GM19467 (cell line): ENCODE measurements at regions not wholly inside any gene's neighbourhood (a gene's known extent, or its start where the extent isn't known, plus 50 kb on each side); places are given as distances from the start of the nearest gene placed in this dataset.

Source experiments
- ATAC-seq: cut with Tn5 transposase; IDR thresholded peaks from one replicate; pipeline ENCODE4 v1.9.1; 2021; ENCODE audit warnings: mild to moderate bottlenecking, moderate library complexity; ENCODE audit not compliant: unreplicated experiment

GRCh38 chr5:50963971-50964745 lies 297.7 kb downstream of the PARP8 start:
- no peak for ATAC-seq

GRCh38 chr5:50964746-50965653 lies 298.6 kb downstream of the PARP8 start:
- no peak for ATAC-seq

GRCh38 chr5:50965654-50966375 lies 299.4 kb downstream of the PARP8 start:
- ATAC-seq: no peak

GRCh38 chr5:50967009-50967562 lies 300.6 kb downstream of the PARP8 start:
- no peak for ATAC-seq

- ATAC-seq: no peak
Measured at GRCh38 chr5:50967563-50968355, 301.3 kb downstream of the PARP8 start.

- no peak for ATAC-seq
Measured at GRCh38 chr5:50968356-50969149, 302.1 kb downstream of the PARP8 start.

- ATAC-seq: no peak
Measured at GRCh38 chr5:50969151-50970031, 303.0 kb downstream of the PARP8 start.

- no peak for ATAC-seq
Measured at GRCh38 chr5:50975840-50976239, 309.4 kb downstream of the PARP8 start.

- no peak for ATAC-seq
Measured at GRCh38 chr5:50978924-50979323, 312.5 kb downstream of the PARP8 start.

GRCh38 chr5:50984640-50985039 lies 318.2 kb downstream of the PARP8 start:
- no peak for ATAC-seq

- no peak for ATAC-seq
Measured at GRCh38 chr5:50990296-50990924, 324.0 kb downstream of the PARP8 start.

GRCh38 chr5:50995285-50995942 lies 329.0 kb downstream of the PARP8 start:
- no peak for ATAC-seq

GRCh38 chr5:51001227-51001923 lies 334.9 kb downstream of the PARP8 start:
- no peak for ATAC-seq

GRCh38 chr5:51002368-51002767 lies 335.9 kb downstream of the PARP8 start:
- ATAC-seq: no peak

- no peak for ATAC-seq
Measured at GRCh38 chr5:51013036-51013435, 346.6 kb downstream of the PARP8 start.

GRCh38 chr5:51018423-51018822 lies 352.0 kb downstream of the PARP8 start:
- ATAC-seq: no peak

- ATAC-seq: no peak
Measured at GRCh38 chr5:51024263-51024662, 357.8 kb downstream of the PARP8 start.
